Cardiac fibroblast (primary cell): ENCODE measurements at regions not wholly inside any gene's neighbourhood (a gene's known extent, or its start where the extent isn't known, plus 50 kb on each side); places are given as distances from the start of the nearest gene placed in this dataset.

ENCODE experiments used
- DNase-seq, 2 donors: peaks; one replicate each; pipeline versions ENCODE4 v3.0.0 to v3.0.0-alpha.2; 2010; ENCODE audit warnings: low read depth in 2 of 2
- H3K4me3 ChIP-seq, 2 donors: replicated peaks in 1 of 2; 1 replicate in 1 of 2; 2 replicates in 1 of 2; pipeline ENCODE4 v1.5.1; 2011; ENCODE audit warnings: low read depth in 2 of 2, low read length in 2 of 2, mild to moderate bottlenecking in 2 of 2, moderate library complexity in 1 of 2
- TF ChIP-seq, protein P1 (sequence below): IDR thresholded peaks from one replicate; pipeline ENCODE4 v1.5.1; 2011; ENCODE audit warnings: low read depth, mild to moderate bottlenecking, low read length, inconsistent platforms

DNA sequence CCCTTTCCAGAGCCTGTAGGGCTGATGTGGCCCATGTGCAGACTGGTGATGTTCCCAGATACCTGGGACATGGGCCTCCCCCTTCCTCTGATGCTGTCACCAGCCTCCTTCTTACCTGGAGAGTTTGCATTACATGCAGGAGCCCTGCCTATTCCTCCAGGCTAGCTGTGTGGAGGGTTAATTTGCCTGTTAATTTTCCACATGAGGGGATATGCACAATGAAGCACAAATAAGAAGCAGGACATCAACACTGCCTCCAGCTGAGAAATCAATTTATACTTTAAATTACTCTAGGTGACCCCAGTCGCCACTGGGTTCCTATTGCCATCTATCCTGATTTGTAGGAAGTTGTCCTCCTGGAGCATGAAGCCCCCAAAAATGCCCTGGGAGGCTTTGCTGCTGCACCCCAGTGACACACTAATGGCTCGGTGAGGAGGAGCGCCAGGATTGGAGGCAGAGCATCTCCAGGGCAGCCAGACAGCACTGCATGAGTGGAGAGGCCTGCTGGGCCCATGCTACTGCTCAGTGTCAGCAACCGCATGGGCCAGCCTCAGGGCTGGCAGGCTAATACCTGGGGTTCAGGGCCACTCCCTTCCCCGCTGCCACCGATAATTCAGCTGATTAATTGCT, 101.6 kb upstream of the USP47 start:
- no peak overlapping the region for H3K4me3 ChIP-seq
- no peak for DNase-seq
- TF ChIP-seq, protein P1, sequence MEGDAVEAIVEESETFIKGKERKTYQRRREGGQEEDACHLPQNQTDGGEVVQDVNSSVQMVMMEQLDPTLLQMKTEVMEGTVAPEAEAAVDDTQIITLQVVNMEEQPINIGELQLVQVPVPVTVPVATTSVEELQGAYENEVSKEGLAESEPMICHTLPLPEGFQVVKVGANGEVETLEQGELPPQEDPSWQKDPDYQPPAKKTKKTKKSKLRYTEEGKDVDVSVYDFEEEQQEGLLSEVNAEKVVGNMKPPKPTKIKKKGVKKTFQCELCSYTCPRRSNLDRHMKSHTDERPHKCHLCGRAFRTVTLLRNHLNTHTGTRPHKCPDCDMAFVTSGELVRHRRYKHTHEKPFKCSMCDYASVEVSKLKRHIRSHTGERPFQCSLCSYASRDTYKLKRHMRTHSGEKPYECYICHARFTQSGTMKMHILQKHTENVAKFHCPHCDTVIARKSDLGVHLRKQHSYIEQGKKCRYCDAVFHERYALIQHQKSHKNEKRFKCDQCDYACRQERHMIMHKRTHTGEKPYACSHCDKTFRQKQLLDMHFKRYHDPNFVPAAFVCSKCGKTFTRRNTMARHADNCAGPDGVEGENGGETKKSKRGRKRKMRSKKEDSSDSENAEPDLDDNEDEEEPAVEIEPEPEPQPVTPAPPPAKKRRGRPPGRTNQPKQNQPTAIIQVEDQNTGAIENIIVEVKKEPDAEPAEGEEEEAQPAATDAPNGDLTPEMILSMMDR: no peak

DNA sequence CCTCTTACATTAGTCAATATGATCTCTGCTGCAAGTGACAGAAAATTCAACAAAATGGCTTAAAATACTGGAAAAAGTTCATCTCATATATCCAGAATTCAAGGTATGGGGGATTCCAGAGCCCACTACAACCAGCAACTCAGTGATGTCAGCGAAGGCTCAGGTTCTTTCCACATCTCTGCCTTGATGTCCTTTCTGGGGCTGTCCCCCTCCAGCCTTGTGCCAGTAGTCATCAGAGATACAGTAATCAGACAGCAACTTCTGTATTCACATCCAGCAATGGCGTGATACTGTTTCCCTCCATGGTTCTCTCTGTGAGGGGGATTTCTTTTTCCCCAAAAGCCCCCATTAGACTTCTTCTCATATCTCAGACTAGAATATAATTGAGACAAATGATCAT, 103.4 kb upstream of the USP47 start:
- TF ChIP-seq, protein P1: no peak
- no peak for DNase-seq
- H3K4me3 ChIP-seq: no peak overlapping the region

DNA sequence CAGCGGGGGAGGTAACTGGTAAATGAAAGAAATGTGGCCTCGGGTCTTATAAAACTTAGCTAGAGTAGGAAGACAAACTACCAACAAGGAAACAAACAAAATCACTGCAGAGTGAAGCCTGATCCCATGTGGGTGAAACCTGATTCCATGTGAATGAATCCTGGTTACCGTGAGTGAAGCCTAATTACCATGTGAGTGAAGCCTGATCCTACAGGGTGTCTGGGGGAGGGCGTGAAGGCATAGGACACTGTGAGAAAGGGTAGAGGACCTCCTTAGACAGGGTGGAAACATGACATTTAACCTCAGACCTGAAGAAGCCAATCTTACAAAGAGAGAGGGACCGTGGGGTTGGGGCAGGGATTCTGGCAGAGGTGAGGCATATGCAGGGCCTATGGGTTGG, 106.2 kb upstream of the USP47 start:
- no peak overlapping the region for H3K4me3 ChIP-seq
- TF ChIP-seq, protein P1: no peak
- no peak for DNase-seq

DNA sequence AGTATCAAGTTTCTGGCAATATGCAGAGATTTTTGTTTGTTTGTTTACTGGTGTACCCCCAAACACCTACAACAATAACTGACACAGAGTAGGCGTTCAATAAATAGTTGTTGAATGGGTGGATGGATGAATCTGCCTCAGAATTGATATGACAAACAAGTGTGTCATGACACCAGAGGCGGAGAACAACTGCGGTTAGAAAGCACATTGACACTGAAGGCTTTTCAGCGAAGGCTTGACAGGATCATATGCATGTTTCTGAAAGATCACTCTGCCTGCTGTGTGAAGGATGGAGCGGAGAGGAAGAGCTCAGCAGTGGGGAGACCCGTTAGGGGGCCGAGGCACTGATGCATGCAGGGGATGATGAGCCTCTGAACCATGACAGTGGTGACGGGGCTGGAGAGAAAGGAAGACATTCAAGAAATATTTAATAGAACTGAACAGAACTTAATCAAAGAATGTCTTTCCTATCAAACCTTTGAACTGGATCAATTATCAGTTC, 108.5 kb upstream of the USP47 start:
- TF ChIP-seq, protein P1: no peak
- H3K4me3 ChIP-seq: no peak overlapping the region

DNA sequence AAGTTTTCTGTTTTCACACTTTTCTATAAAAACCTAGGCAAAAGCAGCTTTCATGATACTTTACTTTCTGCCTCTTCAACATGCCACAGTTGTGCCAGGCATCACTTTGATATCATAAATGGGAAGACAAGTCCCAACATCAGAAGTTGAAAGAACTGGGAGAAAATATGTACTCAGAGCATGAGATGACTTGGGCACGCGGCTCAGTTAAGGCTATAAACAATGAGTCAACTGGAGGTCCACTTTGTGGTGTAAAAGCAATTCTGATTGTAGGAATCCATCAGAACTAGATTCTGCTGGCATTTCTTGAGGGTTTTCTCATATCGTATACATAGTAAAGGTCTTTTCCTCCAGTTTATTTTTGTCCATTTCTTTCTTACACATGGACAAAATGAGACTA, 109.7 kb upstream of the USP47 start:
- TF ChIP-seq, protein P1: no peak
- peak in 1 of 2 donors; percentile 5 for DNase-seq
- H3K4me3 ChIP-seq: no peak overlapping the region

More for the DNA sequence above, 108.5 kb upstream of the USP47 start:
- DNase-seq: no peak

DNA sequence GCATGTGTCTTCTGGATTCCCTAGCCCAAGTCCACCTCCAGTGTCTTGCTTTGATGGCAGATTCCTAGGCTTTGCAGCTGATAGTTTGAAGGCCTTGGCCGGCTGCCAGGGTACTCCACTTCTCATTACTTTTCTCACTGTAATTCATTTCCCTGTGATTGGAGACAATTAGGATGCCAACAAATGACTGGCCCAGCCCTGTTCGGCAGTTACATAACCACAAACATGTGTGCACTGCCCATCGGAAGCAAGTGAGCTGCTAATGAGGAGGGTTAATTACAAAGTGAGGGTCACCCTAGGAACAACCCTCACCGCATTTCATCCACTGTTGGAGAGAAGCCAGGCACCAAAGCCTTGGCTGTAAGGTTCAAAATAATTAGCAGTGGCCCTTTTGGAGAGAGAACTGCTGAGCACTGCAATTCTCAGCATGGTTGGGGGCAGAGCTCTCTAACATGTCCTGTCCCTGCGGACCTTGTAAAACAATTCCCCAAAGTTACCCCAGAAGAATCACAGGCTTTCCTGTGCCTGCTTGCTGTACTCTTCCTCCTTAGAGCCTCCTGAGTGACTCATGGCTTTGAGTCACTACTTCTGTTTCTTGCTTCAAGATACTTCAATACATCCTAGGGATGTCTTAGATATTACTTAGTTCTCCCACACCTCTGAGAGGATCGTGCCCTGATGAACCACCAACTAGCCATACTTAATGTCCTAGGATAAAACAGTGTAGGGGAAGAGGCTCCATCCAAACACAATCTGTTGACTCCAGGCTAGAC, 109.7 kb upstream of the GALNT18 start:
- TF ChIP-seq, protein P1: no peak
- H3K4me3 ChIP-seq: no peak overlapping the region
- DNase-seq: peak; percentile 1 to 65
